GM23338 (cell line): ENCODE measurements at regions not wholly inside any gene's neighbourhood (a gene's known extent, or its start where the extent isn't known, plus 50 kb on each side); places are given as distances from the start of the nearest gene placed in this dataset.

ENCODE experiments used
- ATAC-seq: fragments of 200-7000 bp; cut with Tn5 transposase; 3 replicates; pipeline ENCODE4 v1.9.1; 2020
- DNase-seq: peaks from one replicate; pipeline ENCODE4 v3.0.0-alpha.2; 2015; ENCODE audit warnings: low spot score
- H2AFZ ChIP-seq: fragments of 200-600 bp; sonication (generic); 2 replicates; pipeline ENCODE4 v1.8.0; 2016; ENCODE audit warnings: antibody characterized with exemption, mild to moderate bottlenecking, moderate library complexity
- H3F3A ChIP-seq: fragments of 200-600 bp; sonication (generic); replicated peaks from 2 replicates; pipeline ENCODE4 v1.8.0; 2017; ENCODE audit warnings: antibody characterized with exemption, mixed run types, low read depth
- H3K27ac ChIP-seq: fragments of 200-600 bp; sonication (generic); 2 replicates; pipeline ENCODE4 v1.6.1; 2016; ENCODE audit warnings: low read depth
- H3K27me3 ChIP-seq: fragments of 200-600 bp; sonication (generic); 2 replicates; pipeline ENCODE4 v1.8.0; 2016; ENCODE audit warnings: mild to moderate bottlenecking, mixed run types, moderate library complexity; ENCODE audit not compliant: insufficient read depth
- H3K36me3 ChIP-seq: fragments of 200-600 bp; sonication (generic); 2 replicates; pipeline ENCODE4 v1.8.0; 2016; ENCODE audit warnings: mild to moderate bottlenecking; ENCODE audit not compliant: insufficient read depth
- H3K4me1 ChIP-seq: fragments of 200-600 bp; sonication (generic); 2 replicates; pipeline ENCODE4 v1.8.0; 2016; ENCODE audit warnings: mild to moderate bottlenecking, moderate library complexity; ENCODE audit not compliant: insufficient read depth
- H3K4me2 ChIP-seq: fragments of 200-600 bp; sonication (generic); 2 replicates; pipeline ENCODE4 v1.7.1; 2017; ENCODE audit warnings: mixed run types
- H3K4me3 ChIP-seq: fragments of 200-600 bp; sonication (generic); 2 replicates; pipeline ENCODE4 v1.6.1; 2016; ENCODE audit warnings: mixed run types
- H3K79me2 ChIP-seq: fragments of 200-600 bp; sonication (generic); replicated peaks from 2 replicates; pipeline ENCODE4 v1.8.0; 2017; ENCODE audit warnings: mild to moderate bottlenecking; ENCODE audit not compliant: insufficient read depth
- H3K9me2 ChIP-seq: fragments of 200-600 bp; sonication (generic); 2 replicates; pipeline ENCODE4 v1.8.0; 2017; ENCODE audit not compliant: insufficient read depth
- H4K20me1 ChIP-seq: fragments of 200-600 bp; sonication (generic); replicated peaks from 2 replicates; pipeline ENCODE4 v1.8.0; 2017; ENCODE audit warnings: mild to moderate bottlenecking; ENCODE audit not compliant: insufficient read depth
- H3K27ac Mint-ChIP-seq: 2 replicates; pipeline ENCODE4 v1.8.0; 2020; ENCODE audit warnings: inconsistent platforms, mild to moderate bottlenecking, moderate library complexity, mixed read lengths
- H3K27me3 Mint-ChIP-seq: 3 replicates; pipeline ENCODE4 v1.8.0; 2022; ENCODE audit warnings: low read depth, mild to moderate bottlenecking, moderate library complexity, mixed read lengths, inconsistent platforms; ENCODE audit not compliant: insufficient read depth, poor library complexity
- H3K36me3 Mint-ChIP-seq: 3 replicates; pipeline ENCODE4 v1.8.0; 2021; ENCODE audit warnings: low read depth, mild to moderate bottlenecking, inconsistent platforms, moderate library complexity, mixed read lengths
- H3K4me1 Mint-ChIP-seq: 3 replicates; pipeline ENCODE4 v1.8.0; 2020; ENCODE audit warnings: mild to moderate bottlenecking, inconsistent platforms, mixed read lengths
- H3K4me3 Mint-ChIP-seq: 3 replicates; pipeline ENCODE4 v1.8.0; 2021; ENCODE audit warnings: moderate library complexity, mild to moderate bottlenecking, inconsistent platforms, mixed read lengths
- H3K9me3 Mint-ChIP-seq: 3 replicates; pipeline ENCODE4 v1.8.0; 2020; ENCODE audit warnings: moderate library complexity, mild to moderate bottlenecking, inconsistent platforms, mixed read lengths
- CREB1 ChIP-seq: fragments of 250-450 bp; sonication (Bioruptor Pico); IDR thresholded peaks from 2 replicates; pipeline ENCODE4 v1.5.0; 2020; ENCODE audit warnings: low read depth, mild to moderate bottlenecking, moderate library complexity
- CTCF ChIP-seq, 2 experiments: fragments of 200-600 bp in 1 of 2; sonication (generic) in 1 of 2; conservative IDR thresholded peaks; 2 replicates each; pipeline versions ENCODE4 v1.5.1 to v1.6.1; 2016 to 2017; ENCODE audit warnings: antibody characterized with exemption in 2 of 2, low read depth in 2 of 2, mild to moderate bottlenecking in 2 of 2, moderate library complexity in 1 of 2
- EZH2 ChIP-seq: fragments of 200-600 bp; sonication (generic); IDR thresholded peaks from one replicate; pipeline ENCODE4 v1.8.0; 2017; ENCODE audit warnings: antibody characterized with exemption, mild to moderate bottlenecking, low read depth; ENCODE audit not compliant: unreplicated experiment
- EZH2phosphoT487 ChIP-seq: fragments of 200-600 bp; sonication (generic); IDR thresholded peaks from one replicate; pipeline ENCODE4 v1.8.1; 2018; ENCODE audit warnings: antibody characterized with exemption; ENCODE audit not compliant: unreplicated experiment
- JUNB ChIP-seq: IDR thresholded peaks from one replicate; pipeline ENCODE4 v1.6.1; 2016; ENCODE audit warnings: antibody characterized with exemption; ENCODE audit not compliant: unreplicated experiment
- NANOG ChIP-seq: IDR thresholded peaks from 2 replicates; pipeline ENCODE4 v1.6.1; 2016; ENCODE audit warnings: antibody characterized with exemption, borderline replicate concordance
- POLR2AphosphoS5 ChIP-seq: IDR thresholded peaks from 2 replicates; pipeline ENCODE4 v1.6.1; 2016; ENCODE audit warnings: antibody characterized with exemption, low read depth
- STAT1 ChIP-seq: IDR thresholded peaks from one replicate; pipeline ENCODE4 v1.6.1; 2016; ENCODE audit warnings: antibody characterized with exemption; ENCODE audit not compliant: unreplicated experiment
- ZNF331 ChIP-seq: fragments of 250-450 bp; sonication (Bioruptor Pico); IDR thresholded peaks from 2 replicates; pipeline ENCODE4 v1.5.0; 2020; ENCODE audit warnings: low read depth, mild to moderate bottlenecking, moderate library complexity
- TF ChIP-seq, protein P1 (sequence below): IDR thresholded peaks from one replicate; pipeline ENCODE4 v1.6.1; 2018; ENCODE audit warnings: antibody characterized with exemption; ENCODE audit not compliant: unreplicated experiment
- TF ChIP-seq, protein P2 (sequence below): IDR thresholded peaks from 2 replicates; pipeline ENCODE4 v1.6.1; 2016; ENCODE audit warnings: antibody characterized with exemption

- H3K9me2 ChIP-seq = no peaks in the 10 kb centered on the region
- no peaks in the 10 kb centered on the region for H3K27me3 Mint-ChIP-seq
- H2AFZ ChIP-seq = no peak overlapping the region
- peaks cover 31% of the 10 kb centered on the region for H3K36me3 Mint-ChIP-seq
- H3K27ac ChIP-seq = no peak overlapping the region
- no peaks in the 10 kb centered on the region for H3F3A ChIP-seq
- no peak overlapping the region; the same call in 1 of the 2 replicates for H3K27ac Mint-ChIP-seq
- H3K4me3 Mint-ChIP-seq = no peak overlapping the region
- H3K4me3 ChIP-seq = no peak overlapping the region
- peaks cover 3% of the 10 kb centered on the region; the same call in 2 of the 3 replicates for H3K4me1 Mint-ChIP-seq
- TF ChIP-seq CREB1 (CRISPR knock-in tag) = no peak
- TF ChIP-seq, protein P1, sequence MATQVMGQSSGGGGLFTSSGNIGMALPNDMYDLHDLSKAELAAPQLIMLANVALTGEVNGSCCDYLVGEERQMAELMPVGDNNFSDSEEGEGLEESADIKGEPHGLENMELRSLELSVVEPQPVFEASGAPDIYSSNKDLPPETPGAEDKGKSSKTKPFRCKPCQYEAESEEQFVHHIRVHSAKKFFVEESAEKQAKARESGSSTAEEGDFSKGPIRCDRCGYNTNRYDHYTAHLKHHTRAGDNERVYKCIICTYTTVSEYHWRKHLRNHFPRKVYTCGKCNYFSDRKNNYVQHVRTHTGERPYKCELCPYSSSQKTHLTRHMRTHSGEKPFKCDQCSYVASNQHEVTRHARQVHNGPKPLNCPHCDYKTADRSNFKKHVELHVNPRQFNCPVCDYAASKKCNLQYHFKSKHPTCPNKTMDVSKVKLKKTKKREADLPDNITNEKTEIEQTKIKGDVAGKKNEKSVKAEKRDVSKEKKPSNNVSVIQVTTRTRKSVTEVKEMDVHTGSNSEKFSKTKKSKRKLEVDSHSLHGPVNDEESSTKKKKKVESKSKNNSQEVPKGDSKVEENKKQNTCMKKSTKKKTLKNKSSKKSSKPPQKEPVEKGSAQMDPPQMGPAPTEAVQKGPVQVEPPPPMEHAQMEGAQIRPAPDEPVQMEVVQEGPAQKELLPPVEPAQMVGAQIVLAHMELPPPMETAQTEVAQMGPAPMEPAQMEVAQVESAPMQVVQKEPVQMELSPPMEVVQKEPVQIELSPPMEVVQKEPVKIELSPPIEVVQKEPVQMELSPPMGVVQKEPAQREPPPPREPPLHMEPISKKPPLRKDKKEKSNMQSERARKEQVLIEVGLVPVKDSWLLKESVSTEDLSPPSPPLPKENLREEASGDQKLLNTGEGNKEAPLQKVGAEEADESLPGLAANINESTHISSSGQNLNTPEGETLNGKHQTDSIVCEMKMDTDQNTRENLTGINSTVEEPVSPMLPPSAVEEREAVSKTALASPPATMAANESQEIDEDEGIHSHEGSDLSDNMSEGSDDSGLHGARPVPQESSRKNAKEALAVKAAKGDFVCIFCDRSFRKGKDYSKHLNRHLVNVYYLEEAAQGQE = no peak
- TF ChIP-seq JUNB = no peak
- no peak for TF ChIP-seq EZH2
- TF ChIP-seq, protein P2, sequence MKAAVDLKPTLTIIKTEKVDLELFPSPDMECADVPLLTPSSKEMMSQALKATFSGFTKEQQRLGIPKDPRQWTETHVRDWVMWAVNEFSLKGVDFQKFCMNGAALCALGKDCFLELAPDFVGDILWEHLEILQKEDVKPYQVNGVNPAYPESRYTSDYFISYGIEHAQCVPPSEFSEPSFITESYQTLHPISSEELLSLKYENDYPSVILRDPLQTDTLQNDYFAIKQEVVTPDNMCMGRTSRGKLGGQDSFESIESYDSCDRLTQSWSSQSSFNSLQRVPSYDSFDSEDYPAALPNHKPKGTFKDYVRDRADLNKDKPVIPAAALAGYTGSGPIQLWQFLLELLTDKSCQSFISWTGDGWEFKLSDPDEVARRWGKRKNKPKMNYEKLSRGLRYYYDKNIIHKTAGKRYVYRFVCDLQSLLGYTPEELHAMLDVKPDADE = no peak
- TF ChIP-seq STAT1 = no peak
- TF ChIP-seq CTCF (conservative IDR thresholded peaks at IDR 0.05; ENCODE audit: low read depth in 2 of 2) = no peak
- H3K9me3 Mint-ChIP-seq = peaks cover 34% of the 10 kb centered on the region
- H3K4me1 ChIP-seq = no peaks in the 10 kb centered on the region
- no peaks in the 10 kb centered on the region for H3K27me3 ChIP-seq
- no peak overlapping the region for H3K4me2 ChIP-seq
- H3K79me2 ChIP-seq = no peaks in the 10 kb centered on the region
- no peak for DNase-seq
- H3K36me3 ChIP-seq = no peaks in the 10 kb centered on the region
- H4K20me1 ChIP-seq = no peaks in the 10 kb centered on the region
- ATAC-seq = no peak
These were observed 540.4 kb upstream of the ARRDC4 start for GRCh38 chr15:97420130-97420529.

- no peaks in the 10 kb centered on the region for H3K4me1 ChIP-seq
- H3K9me3 Mint-ChIP-seq = no peaks in the 10 kb centered on the region; the same call in 2 of the 3 replicates
- no peaks in the 10 kb centered on the region for H3K9me2 ChIP-seq
- H3K36me3 Mint-ChIP-seq = no peaks in the 10 kb centered on the region; the same call in 2 of the 3 replicates
- no peak for TF ChIP-seq EZH2phosphoT487
- TF ChIP-seq NANOG = no peak
- no peak for TF ChIP-seq ZNF331 (CRISPR knock-in tag)
- TF ChIP-seq EZH2 = no peak
- TF ChIP-seq POLR2AphosphoS5 = no peak
- H2AFZ ChIP-seq = no peak overlapping the region
- ATAC-seq (no peak), DNase-seq (no peak)
- no peaks in the 10 kb centered on the region for H3K79me2 ChIP-seq
- H3K27ac ChIP-seq = no peak overlapping the region
- H3K27me3 ChIP-seq = no peaks in the 10 kb centered on the region
- no peaks in the 10 kb centered on the region for H3K27me3 Mint-ChIP-seq
- no peaks in the 10 kb centered on the region for H3K4me1 Mint-ChIP-seq
- H3F3A ChIP-seq = no peaks in the 10 kb centered on the region
- H3K4me3 Mint-ChIP-seq = no peak overlapping the region
- no peak overlapping the region for H3K4me3 ChIP-seq
- H3K27ac Mint-ChIP-seq = no peak overlapping the region; the same call in 1 of the 2 replicates
- no peaks in the 10 kb centered on the region for H3K36me3 ChIP-seq
- H4K20me1 ChIP-seq = no peaks in the 10 kb centered on the region
- no peak overlapping the region for H3K4me2 ChIP-seq
These were observed 534.9 kb upstream of the ARRDC4 start for GRCh38 chr15:97425596-97425995.
